ENCODE measurements at regions not wholly inside any gene's neighbourhood (a gene's known extent, or its start where the extent isn't known, plus 50 kb on each side); places are given as distances from the start of the nearest gene placed in this dataset.
"Not testable (repeated sequence)": the region's sequence is repeated elsewhere in the genome, so short reads cannot be mapped to it uniquely, and the experiment has no call there.

- DNase-seq = no peak
Observed at GRCh38 chr4:81806485-81806884, 334.8 kb upstream of the RASGEF1B start.

- no peak for DNase-seq
Observed at GRCh38 chr4:81804849-81805248, 333.1 kb upstream of the RASGEF1B start.

- DNase-seq = no peak
Observed at GRCh38 chr4:81802285-81802846, 330.7 kb upstream of the RASGEF1B start.

GRCh38 chr4:81799371-81799770 is 327.7 kb upstream of the RASGEF1B start:
- no peak for DNase-seq

- DNase-seq = no peak
Observed at GRCh38 chr4:81796790-81797528, 325.3 kb upstream of the RASGEF1B start.

GRCh38 chr4:81792521-81792920 is 320.8 kb upstream of the RASGEF1B start:
- no peak for DNase-seq

GRCh38 chr4:81790477-81790876 is 318.8 kb upstream of the RASGEF1B start:
- no peak for DNase-seq

GRCh38 chr4:81789741-81790399 is 318.2 kb upstream of the RASGEF1B start:
- DNase-seq = no peak

- no peak for DNase-seq
Observed at GRCh38 chr4:81789158-81789557, 317.5 kb upstream of the RASGEF1B start.

- DNase-seq = no peak
Observed at GRCh38 chr4:81786766-81787165, 315.1 kb upstream of the RASGEF1B start.

GRCh38 chr4:81786063-81786763 is 314.5 kb upstream of the RASGEF1B start:
- no peak for DNase-seq

GRCh38 chr4:81785338-81785737 is 313.6 kb upstream of the RASGEF1B start:
- no peak for DNase-seq

- no peak for DNase-seq
Observed at GRCh38 chr4:81783558-81783957, 311.9 kb upstream of the RASGEF1B start.

- no peak for DNase-seq
Observed at GRCh38 chr4:81781799-81782198, 310.1 kb upstream of the RASGEF1B start.

- not testable (repeated sequence) for DNase-seq
Observed at GRCh38 chr4:81777718-81778117, 306.0 kb upstream of the RASGEF1B start.

- DNase-seq = no peak
Observed at GRCh38 chr4:81776794-81777193, 305.1 kb upstream of the RASGEF1B start.

GRCh38 chr4:81773557-81773956 is 301.9 kb upstream of the RASGEF1B start:
- DNase-seq = no peak

GRCh38 chr4:81771721-81772120 is 300.0 kb upstream of the RASGEF1B start:
- DNase-seq = no peak

- no peak for DNase-seq
Observed at GRCh38 chr4:81769244-81769643, 297.5 kb upstream of the RASGEF1B start.

- DNase-seq = no peak
Observed at GRCh38 chr4:81758574-81759264, 287.0 kb upstream of the RASGEF1B start.

GRCh38 chr4:81757691-81758090 is 286.0 kb upstream of the RASGEF1B start:
- no peak for DNase-seq

- DNase-seq = no peak
Observed at GRCh38 chr4:81756973-81757372, 285.3 kb upstream of the RASGEF1B start.

- no peak for DNase-seq
Observed at GRCh38 chr4:81756042-81756441, 284.3 kb upstream of the RASGEF1B start.
